K562 (cell line): ENCODE measurements at regions not wholly inside any gene's neighbourhood (a gene's known extent, or its start where the extent isn't known, plus 50 kb on each side); places are given as distances from the start of the nearest gene placed in this dataset.

Experiments
- ATAC-seq: fragments of 200-7000 bp; cut with Tn5 transposase; 3 replicates; pipeline ENCODE4 v1.9.1; 2020; ENCODE audit warnings: moderate library complexity
- BruUV-seq: library from RNA; stranded (reverse); fragments of 400-500 nt; replicated peaks from 2 replicates; lab custom pipeline; 2021; lab: Mats Ljungman, UMichigan
- CTCF ChIA-PET: fragments of 300-600 bp; formaldehyde crosslinking; extraction: SDS; loops from one replicate; lab custom pipeline; 2021; ENCODE audit warnings: low intra/inter-chr PET ratio; lab: Yijun Ruan, JAX
- POLR2A ChIA-PET: fragments of 300-600, 350-650 bp; sonication (Branson Sonifier 250); formaldehyde crosslinking; extraction: SDS; loops from one replicate; lab custom pipeline; 2021; ENCODE audit warnings: antibody characterized with exemption, inconsistent platforms; lab: Yijun Ruan, JAX
- DNase-seq, 4 experiments: peaks; one replicate each; pipeline versions ENCODE4 v3.0.0 to v3.0.0-alpha.2; 2011 to 2018; ENCODE audit warnings: low spot score in 3 of 4, mixed read lengths in 3 of 4; ENCODE audit errors: extremely low read depth in 1 of 4
- FAIRE-seq: peaks from 2 replicates; lab custom pipeline; 2011; peaks lifted over from hg19 to GRCh38; lab: Jason Lieb, UNC
- H2AFZ ChIP-seq: 2 replicates; pipeline ENCODE4 v1.6.0; 2011; ENCODE audit warnings: low read depth, low read length, control low read depth, inconsistent platforms
- H3K27ac ChIP-seq: fragments of 200-600 bp; 3 replicates; pipeline ENCODE4 v1.8.0; 2011; ENCODE audit warnings: low read depth, mild to moderate bottlenecking, control low read depth, inconsistent platforms, low read length, moderate library complexity, mixed read lengths; ENCODE audit errors: extremely low read depth
- H3K27me3 ChIP-seq, 2 experiments: fragments of 300-600 bp in 1 of 2; 2 replicates in 1 of 2; 3 replicates in 1 of 2; pipeline versions ENCODE4 v1.6.0 to v1.8.0; 2011; ENCODE audit warnings: inconsistent platforms in 2 of 2, low read length in 2 of 2, mild to moderate bottlenecking in 1 of 2, mixed read lengths in 1 of 2, moderate library complexity in 1 of 2; ENCODE audit not compliant: control insufficient read depth in 2 of 2, insufficient read depth in 2 of 2
- H3K36me3 ChIP-seq: fragments of 300-600 bp; 3 replicates; pipeline ENCODE4 v1.8.0; 2011; ENCODE audit warnings: mild to moderate bottlenecking, low read length, inconsistent platforms; ENCODE audit not compliant: control insufficient read depth, insufficient read depth
- H3K4me1 ChIP-seq, 2 experiments: fragments of 200-600 bp in 1 of 2; replicated peaks in 1 of 2; 2 replicates in 1 of 2; 3 replicates in 1 of 2; pipeline versions ENCODE4 v1.5.1 to v1.8.0; 2011; ENCODE audit warnings: inconsistent platforms in 2 of 2, low read length in 2 of 2, mild to moderate bottlenecking in 1 of 2, mixed read lengths in 1 of 2, moderate library complexity in 1 of 2; ENCODE audit not compliant: control insufficient read depth in 2 of 2, insufficient read depth in 2 of 2
- H3K4me2 ChIP-seq: 2 replicates; pipeline ENCODE4 v1.6.1; 2011; ENCODE audit warnings: low read length, control low read depth, inconsistent platforms, mixed read lengths; ENCODE audit not compliant: insufficient read depth
- H3K4me3 ChIP-seq: fragments of 200-600 bp; sonication (generic), shearing (Covaris generic); 2 replicates; pipeline ENCODE4 v1.5.1; 2016; ENCODE audit warnings: control low read depth, inconsistent platforms
- H3K79me2 ChIP-seq: fragments of 200-600 bp; 3 replicates; pipeline ENCODE4 v1.8.0; 2011; ENCODE audit warnings: low read length, inconsistent platforms; ENCODE audit not compliant: control insufficient read depth, insufficient read depth
- H3K9ac ChIP-seq, 2 experiments: 2 replicates each; pipeline versions ENCODE4 v1.6.0 to v1.6.1; 2011; ENCODE audit warnings: low read depth in 2 of 2, low read length in 2 of 2, control low read depth in 1 of 2, inconsistent platforms in 1 of 2, mild to moderate bottlenecking in 1 of 2, mixed read lengths in 1 of 2; ENCODE audit not compliant: insufficient read depth in 1 of 2
- H3K9me1 ChIP-seq: one replicate; pipeline ENCODE4 v1.6.0; 2011; ENCODE audit warnings: inconsistent platforms, mild to moderate bottlenecking, low read length, moderate library complexity; ENCODE audit not compliant: control insufficient read depth, insufficient read depth
- H3K9me3 ChIP-seq: replicated peaks from 2 replicates; pipeline ENCODE4 v1.5.1; 2011; ENCODE audit warnings: low read depth, low read length, inconsistent platforms; ENCODE audit not compliant: control insufficient read depth, insufficient read depth
- H4K20me1 ChIP-seq: replicated peaks from 2 replicates; pipeline ENCODE4 v1.6.1; 2011; ENCODE audit warnings: low read length, inconsistent platforms, mixed read lengths; ENCODE audit not compliant: control insufficient read depth, insufficient read depth
- ARHGAP35 ChIP-seq: fragments of 450-650 bp; IDR thresholded peaks from 2 replicates; pipeline ENCODE4 v1.6.1; 2018; ENCODE audit not compliant: partially characterized antibody
- CAMTA2 ChIP-seq: fragments of 250-450 bp; sonication (Bioruptor Pico); conservative IDR thresholded peaks from 2 replicates; pipeline ENCODE4 v1.5.1; 2022
- CBX8 ChIP-seq: fragments of 200-600 bp; sonication (generic); IDR thresholded peaks from 2 replicates; pipeline ENCODE4 v1.6.1; 2012; ENCODE audit warnings: borderline replicate concordance, mixed run types, low read depth, mild to moderate bottlenecking, moderate library complexity, mixed read lengths, low read length, control low read depth, inconsistent platforms; ENCODE audit not compliant: poor library complexity, severe bottlenecking; ENCODE audit errors: extremely low read depth
- ETS1 ChIP-seq: conservative IDR thresholded peaks from 2 replicates; pipeline ENCODE4 v1.6.1; 2011; ENCODE audit warnings: low read depth, mild to moderate bottlenecking, low read length; ENCODE audit not compliant: control insufficient read depth
- HDAC3 ChIP-seq: fragments of 450-650 bp; IDR thresholded peaks from 2 replicates; pipeline ENCODE4 v1.6.1; 2018; ENCODE audit warnings: borderline replicate concordance, mild to moderate bottlenecking, moderate library complexity; ENCODE audit not compliant: partially characterized antibody
- HLTF ChIP-seq: fragments of 450-650 bp; IDR thresholded peaks from 2 replicates; pipeline ENCODE4 v1.6.1; 2016
- KHSRP ChIP-seq: fragments of 450-650 bp; IDR thresholded peaks from 2 replicates; pipeline ENCODE4 v1.6.1; 2017
- MEIS2 ChIP-seq: fragments of 450-650 bp; IDR thresholded peaks from 2 replicates; pipeline ENCODE4 v1.6.1; 2014; ENCODE audit warnings: mild to moderate bottlenecking; ENCODE audit not compliant: partially characterized antibody
- MNT ChIP-seq, 2 experiments: fragments of 450-650 bp; conservative IDR thresholded peaks; 2 replicates each; pipeline ENCODE4 v1.6.1; 2017; ENCODE audit warnings: mild to moderate bottlenecking in 2 of 2, moderate library complexity in 2 of 2
- MYC ChIP-seq, 2 experiments: fragments of 250-450 bp in 1 of 2; sonication (Bioruptor Pico) in 1 of 2; IDR thresholded peaks; 2 replicates each; pipeline versions ENCODE4 v1.5.1 to v1.6.1; 2012 to 2021; ENCODE audit warnings: low read depth in 2 of 2, borderline replicate concordance in 1 of 2, improper control_type of control experiment in 1 of 2, low read length in 1 of 2, mild to moderate bottlenecking in 1 of 2, moderate library complexity in 1 of 2
- PREB ChIP-seq: sonication (generic); formaldehyde crosslinking; IDR thresholded peaks from 2 replicates; pipeline ENCODE4 v1.8.1; 2023; ENCODE audit warnings: mild to moderate bottlenecking, missing genetic modification reagents
- ZC3H4 ChIP-seq: sonication (generic); formaldehyde crosslinking; IDR thresholded peaks from 2 replicates; pipeline ENCODE4 v1.9.0; 2021; ENCODE audit warnings: missing genetic modification reagents, borderline replicate concordance
- ZKSCAN8 ChIP-seq: fragments of 200-800 bp; sonication (Bioruptor generic); IDR thresholded peaks from 2 replicates; pipeline ENCODE4 v1.6.1; 2016; ENCODE audit warnings: missing genetic modification characterization, missing compliant biosample characterization
- ZNF174 ChIP-seq: fragments of 250-450 bp; sonication (Bioruptor Pico); IDR thresholded peaks from 2 replicates; pipeline ENCODE4 v1.4.0; 2020; ENCODE audit warnings: mild to moderate bottlenecking
- ZNF23 ChIP-seq: fragments of 250-450 bp; sonication (Bioruptor Pico); IDR thresholded peaks from 2 replicates; pipeline ENCODE4 v1.4.0; 2020; ENCODE audit warnings: mild to moderate bottlenecking
- ZNF717 ChIP-seq: fragments of 250-450 bp; sonication (Bioruptor Pico); IDR thresholded peaks from 2 replicates; pipeline ENCODE4 v1.5.0; 2021
- in situ Hi-C: fragments of 300-500 bp; cut with MboI; formaldehyde crosslinking; loops from 4 replicates; pipeline ENCODE4 v1.15.0; 2018; ENCODE audit warnings: inconsistent platforms, mixed read lengths
- intact Hi-C: fragments of 100-400 bp; cut with micrococcal nuclease; formaldehyde crosslinking; loops from 2 replicates; pipeline ENCODE4 v1.14.2; 2022
- TF ChIP-seq, protein P1 (sequence below): sonication (generic); formaldehyde crosslinking; IDR thresholded peaks from 2 replicates; pipeline ENCODE4 v1.8.0; 2023; ENCODE audit warnings: mild to moderate bottlenecking, missing genetic modification reagents

DNA sequence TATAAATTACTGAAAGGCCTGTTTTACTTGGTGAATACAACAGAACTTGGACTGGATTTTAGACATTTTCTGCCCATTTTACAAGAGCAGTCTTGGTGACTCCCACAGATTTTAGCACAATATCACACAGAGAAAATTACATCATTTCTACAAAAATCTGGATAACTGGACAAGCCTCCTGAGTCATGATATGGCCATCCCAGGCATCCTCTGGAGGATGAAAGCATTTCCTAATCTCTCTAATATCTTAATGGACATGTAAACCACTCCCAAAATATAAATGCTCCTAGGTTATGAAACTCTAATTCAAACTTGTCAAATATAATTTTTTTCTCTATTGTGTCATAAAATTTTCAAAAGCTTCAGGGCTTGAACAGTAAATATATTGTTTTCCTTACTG lies 1170.8 kb upstream of the PCDH7 start:
- no TSS peak for BruUV-seq
- no peaks in the 10 kb centered on the region for H3K79me2 ChIP-seq
- no peak overlapping the region for H3K27ac ChIP-seq
- H2AFZ ChIP-seq = no peak overlapping the region
- no peaks in the 10 kb centered on the region for H3K36me3 ChIP-seq
- ChIA-PET CTCF (no interaction called here), POLR2A (no interaction called here)
- FAIRE-seq = no peak
- H3K9me1 ChIP-seq = no peaks in the 10 kb centered on the region
- no peaks in the 10 kb centered on the region for H3K4me1 ChIP-seq
- no peak overlapping the region for H3K4me3 ChIP-seq
- H3K27me3 ChIP-seq = no peaks in the 10 kb centered on the region
- in situ Hi-C loops = no loop called here
- DNase-seq = no peak
- H3K4me2 ChIP-seq = no peak overlapping the region
- no peaks in the 10 kb centered on the region for H4K20me1 ChIP-seq
- no peaks in the 10 kb centered on the region for H3K9me3 ChIP-seq
- H3K9ac ChIP-seq = no peak overlapping the region
- ATAC-seq = no peak
- intact Hi-C loops = no loop called here
- TF ChIP-seq PREB (CRISPR knock-in tag) = no peak
- no peak for TF ChIP-seq CAMTA2 (CRISPR knock-in tag)
- TF ChIP-seq CBX8 = no peak
- no peak for TF ChIP-seq KHSRP
- no peak for TF ChIP-seq ZKSCAN8 (CRISPR knock-in tag)
- no peak for TF ChIP-seq HLTF
- TF ChIP-seq, protein P1, sequence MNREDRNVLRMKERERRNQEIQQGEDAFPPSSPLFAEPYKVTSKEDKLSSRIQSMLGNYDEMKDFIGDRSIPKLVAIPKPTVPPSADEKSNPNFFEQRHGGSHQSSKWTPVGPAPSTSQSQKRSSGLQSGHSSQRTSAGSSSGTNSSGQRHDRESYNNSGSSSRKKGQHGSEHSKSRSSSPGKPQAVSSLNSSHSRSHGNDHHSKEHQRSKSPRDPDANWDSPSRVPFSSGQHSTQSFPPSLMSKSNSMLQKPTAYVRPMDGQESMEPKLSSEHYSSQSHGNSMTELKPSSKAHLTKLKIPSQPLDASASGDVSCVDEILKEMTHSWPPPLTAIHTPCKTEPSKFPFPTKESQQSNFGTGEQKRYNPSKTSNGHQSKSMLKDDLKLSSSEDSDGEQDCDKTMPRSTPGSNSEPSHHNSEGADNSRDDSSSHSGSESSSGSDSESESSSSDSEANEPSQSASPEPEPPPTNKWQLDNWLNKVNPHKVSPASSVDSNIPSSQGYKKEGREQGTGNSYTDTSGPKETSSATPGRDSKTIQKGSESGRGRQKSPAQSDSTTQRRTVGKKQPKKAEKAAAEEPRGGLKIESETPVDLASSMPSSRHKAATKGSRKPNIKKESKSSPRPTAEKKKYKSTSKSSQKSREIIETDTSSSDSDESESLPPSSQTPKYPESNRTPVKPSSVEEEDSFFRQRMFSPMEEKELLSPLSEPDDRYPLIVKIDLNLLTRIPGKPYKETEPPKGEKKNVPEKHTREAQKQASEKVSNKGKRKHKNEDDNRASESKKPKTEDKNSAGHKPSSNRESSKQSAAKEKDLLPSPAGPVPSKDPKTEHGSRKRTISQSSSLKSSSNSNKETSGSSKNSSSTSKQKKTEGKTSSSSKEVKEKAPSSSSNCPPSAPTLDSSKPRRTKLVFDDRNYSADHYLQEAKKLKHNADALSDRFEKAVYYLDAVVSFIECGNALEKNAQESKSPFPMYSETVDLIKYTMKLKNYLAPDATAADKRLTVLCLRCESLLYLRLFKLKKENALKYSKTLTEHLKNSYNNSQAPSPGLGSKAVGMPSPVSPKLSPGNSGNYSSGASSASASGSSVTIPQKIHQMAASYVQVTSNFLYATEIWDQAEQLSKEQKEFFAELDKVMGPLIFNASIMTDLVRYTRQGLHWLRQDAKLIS (CRISPR knock-in tag) = no peak
- TF ChIP-seq MYC (IDR thresholded peaks at IDR 0.05; ENCODE audit: low read depth, low read length) = no peak
- TF ChIP-seq MYC (CRISPR knock-in tag; IDR thresholded peaks at IDR 0.05; ENCODE audit: borderline replicate concordance, low read depth) = no peak
- no peak for TF ChIP-seq ZC3H4
- TF ChIP-seq HDAC3 = no peak
- TF ChIP-seq MNT (conservative IDR thresholded peaks at IDR 0.05) = no peak
- TF ChIP-seq ZNF717 = no peak
- no peak for TF ChIP-seq ARHGAP35
- TF ChIP-seq ZNF23 (CRISPR knock-in tag) = no peak
- no peak for TF ChIP-seq ZNF174 (CRISPR knock-in tag)
- TF ChIP-seq MEIS2 = no peak
- no peak for TF ChIP-seq ETS1
